ENCODE measurements at regions not wholly inside any gene's neighbourhood (a gene's known extent, or its start where the extent isn't known, plus 50 kb on each side); places are given as distances from the start of the nearest gene placed in this dataset.

- no peak for FAIRE-seq
- in situ Hi-C loops (cut with HindIII; ENCODE audit: extremely low pct_ligation_motif_present, low pct_unique_long_range_greater_than_20kb), result no loop called here
- WGBS (ENCODE audit: low lambda C conversion rate), result 1% methylated on average over 6 of the region's 6 CpGs
- H3K4me3 ChIP-seq (replicated peaks in 1 of 3; ENCODE audit: insufficient read depth in 1 of 3, low read depth in 2 of 3, low read length in 3 of 3), result no peak overlapping the region
- H2AFZ ChIP-seq (ENCODE audit: low read length), result no peak overlapping the region
- TF ChIP-seq ZNF101 (CRISPR knock-in tag; IDR thresholded peaks at IDR 0.05; ENCODE audit: borderline replicate concordance, low read depth) (no peak), MNT (IDR thresholded peaks at IDR 0.05) (peak; percentile 53)
- no TSS peak for BruUV-seq (replicated peaks)
- ChIA-PET POLR2A (no interaction called here), CTCF (ENCODE audit: low intra/inter-chr PET ratio, low total read pairs) (no interaction called here)
- no peak overlapping the region for H3K9ac ChIP-seq (ENCODE audit: insufficient read depth, low read depth, low read length)
- no peak overlapping the region for H3K27ac ChIP-seq (ENCODE audit: extremely low read length, insufficient read depth, low read length)
- no peaks in the 10 kb centered on the region for H3K79me2 ChIP-seq (ENCODE audit: insufficient read depth, low read length)
- no peaks in the 10 kb centered on the region; a peak in 1 of 5 replicates for H3K27me3 ChIP-seq (ENCODE audit: control insufficient read depth in 1 of 2, insufficient read depth in 2 of 2, low read length in 2 of 2)
- H3K36me3 ChIP-seq (replicated peaks in 1 of 2; ENCODE audit: control insufficient read depth in 1 of 2, insufficient read depth in 2 of 2, low read length in 2 of 2), result no peaks in the 10 kb centered on the region
- no peak for DNase-seq (ENCODE audit: low spot score)
- no peak for ATAC-seq
- H3K4me2 ChIP-seq (ENCODE audit: low read depth, low read length), result no peak overlapping the region
- H4K20me1 ChIP-seq (ENCODE audit: insufficient read depth, low read length), result no peaks in the 10 kb centered on the region
- no peaks in the 10 kb centered on the region for H3K4me1 ChIP-seq (ENCODE audit: insufficient read depth, low read length)
- intact Hi-C loops (cut with micrococcal nuclease; ENCODE audit: unreplicated experiment), result no loop called here
- no peaks in the 10 kb centered on the region for H3K9me3 ChIP-seq (ENCODE audit: low read length)
Measured at GRCh38 chr18:71798986-71799673, 745.0 kb downstream of the CBLN2 start.

GRCh38 chr18:71797554-71797953 is 746.6 kb downstream of the CBLN2 start:
- in situ Hi-C loops (cut with HindIII; ENCODE audit: extremely low pct_ligation_motif_present, low pct_unique_long_range_greater_than_20kb), result no loop called here
- 4% methylated on average over 3 of the region's 7 CpGs for WGBS (ENCODE audit: low lambda C conversion rate)
- TF ChIP-seq ZNF574 (CRISPR knock-in tag; IDR thresholded peaks at IDR 0.05) (no peak), FOXC1 (CRISPR knock-in tag; IDR thresholded peaks at IDR 0.05; ENCODE audit: borderline replicate concordance) (no peak), TBX3 (IDR thresholded peaks at IDR 0.05; ENCODE audit: borderline replicate concordance) (no peak), ATF2 (CRISPR knock-in tag; IDR thresholded peaks at IDR 0.05) (no peak), TOE1 (CRISPR knock-in tag; IDR thresholded peaks at IDR 0.05) (no peak), ZNF709 (CRISPR knock-in tag; IDR thresholded peaks at IDR 0.05) (no peak), MXD3 (CRISPR knock-in tag; IDR thresholded peaks at IDR 0.05) (no peak), HOXA3 (CRISPR knock-in tag; IDR thresholded peaks at IDR 0.05) (no peak), WIZ (CRISPR knock-in tag; IDR thresholded peaks at IDR 0.05) (no peak)

More at GRCh38 chr18:71797554-71797953, 746.6 kb downstream of the CBLN2 start:
- intact Hi-C loops (cut with micrococcal nuclease; ENCODE audit: unreplicated experiment), result no loop called here
- Histone ChIP-seq H3K36me3 (replicated peaks in 1 of 2; ENCODE audit: control insufficient read depth in 1 of 2, insufficient read depth in 2 of 2, low read length in 2 of 2) (no peaks in the 10 kb centered on the region), H3K9me3 (ENCODE audit: low read length) (no peaks in the 10 kb centered on the region), H2AFZ (ENCODE audit: low read length) (no peak overlapping the region), H3K4me1 (ENCODE audit: insufficient read depth, low read length) (no peaks in the 10 kb centered on the region), H3K27me3 (ENCODE audit: control insufficient read depth in 1 of 2, insufficient read depth in 2 of 2, low read length in 2 of 2) (no peaks in the 10 kb centered on the region; a peak in 1 of 5 replicates), H3K4me3 (replicated peaks in 1 of 3; ENCODE audit: insufficient read depth in 1 of 3, low read depth in 2 of 3, low read length in 3 of 3) (no peak overlapping the region), H3K9ac (ENCODE audit: insufficient read depth, low read depth, low read length) (no peak overlapping the region), H4K20me1 (ENCODE audit: insufficient read depth, low read length) (no peaks in the 10 kb centered on the region), H3K79me2 (ENCODE audit: insufficient read depth, low read length) (no peaks in the 10 kb centered on the region), H3K27ac (ENCODE audit: extremely low read length, insufficient read depth, low read length) (no peak overlapping the region), H3K4me2 (ENCODE audit: low read depth, low read length) (no peak overlapping the region)
- ATAC-seq (no peak), DNase-seq (ENCODE audit: low spot score) (no peak), FAIRE-seq (no peak)
- BruUV-seq (replicated peaks), result no TSS peak
- ChIA-PET POLR2A (no interaction called here), CTCF (ENCODE audit: low intra/inter-chr PET ratio, low total read pairs) (no interaction called here)

All from HepG2 (cell line).